Adrenal gland (tissue), 5 donors: ENCODE measurements at regions not wholly inside any gene's neighbourhood (a gene's known extent, or its start where the extent isn't known, plus 50 kb on each side); places are given as distances from the start of the nearest gene placed in this dataset.

ENCODE experiments used
- POLR2A ChIP-seq, 2 donors: fragments of 450-650 bp; IDR thresholded peaks; one replicate each; pipeline ENCODE4 v1.6.1; 2017; ENCODE audit warnings: antibody characterized with exemption in 2 of 2, mild to moderate bottlenecking in 2 of 2, moderate library complexity in 1 of 2
- TF ChIP-seq, protein P1 (sequence below), 6 experiments: fragments of 450-650 bp in 4 of 6; fragments of 200-600 bp in 2 of 6; sonication (generic) in 1 of 6; IDR thresholded peaks; 1 replicate in 5 of 6; 2 replicates in 1 of 6; pipeline versions ENCODE4 v1.5.1 to v1.8.0; 2016 to 2021; ENCODE audit warnings: antibody characterized with exemption in 6 of 6, mild to moderate bottlenecking in 2 of 6, moderate library complexity in 1 of 6
- donor health status: DM: no; HTN: no; CAD: no.

DNA sequence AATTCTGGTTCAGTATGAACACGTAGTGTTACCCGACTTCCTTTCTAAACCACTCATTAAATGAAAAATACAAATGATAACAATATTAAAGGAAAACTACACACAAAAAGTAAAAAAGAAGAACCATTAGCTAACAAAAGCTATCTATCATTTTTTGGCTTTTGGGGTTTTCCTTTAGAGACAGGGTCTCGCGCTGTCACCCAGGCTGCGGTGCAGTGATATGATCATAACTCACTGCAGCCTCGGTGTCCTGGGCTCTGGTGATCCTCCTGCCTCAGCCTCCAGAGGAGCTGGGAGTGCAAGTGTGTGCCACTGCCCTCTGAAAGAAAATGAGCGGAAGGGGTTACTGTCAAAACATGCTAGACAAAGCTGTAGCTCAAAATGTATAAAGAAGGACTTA is 238.2 kb upstream of the AVPR1A start:
- TF ChIP-seq, protein P1, sequence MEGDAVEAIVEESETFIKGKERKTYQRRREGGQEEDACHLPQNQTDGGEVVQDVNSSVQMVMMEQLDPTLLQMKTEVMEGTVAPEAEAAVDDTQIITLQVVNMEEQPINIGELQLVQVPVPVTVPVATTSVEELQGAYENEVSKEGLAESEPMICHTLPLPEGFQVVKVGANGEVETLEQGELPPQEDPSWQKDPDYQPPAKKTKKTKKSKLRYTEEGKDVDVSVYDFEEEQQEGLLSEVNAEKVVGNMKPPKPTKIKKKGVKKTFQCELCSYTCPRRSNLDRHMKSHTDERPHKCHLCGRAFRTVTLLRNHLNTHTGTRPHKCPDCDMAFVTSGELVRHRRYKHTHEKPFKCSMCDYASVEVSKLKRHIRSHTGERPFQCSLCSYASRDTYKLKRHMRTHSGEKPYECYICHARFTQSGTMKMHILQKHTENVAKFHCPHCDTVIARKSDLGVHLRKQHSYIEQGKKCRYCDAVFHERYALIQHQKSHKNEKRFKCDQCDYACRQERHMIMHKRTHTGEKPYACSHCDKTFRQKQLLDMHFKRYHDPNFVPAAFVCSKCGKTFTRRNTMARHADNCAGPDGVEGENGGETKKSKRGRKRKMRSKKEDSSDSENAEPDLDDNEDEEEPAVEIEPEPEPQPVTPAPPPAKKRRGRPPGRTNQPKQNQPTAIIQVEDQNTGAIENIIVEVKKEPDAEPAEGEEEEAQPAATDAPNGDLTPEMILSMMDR (IDR thresholded peaks at IDR 0.05) = no peak
- no peak for TF ChIP-seq POLR2A (IDR thresholded peaks at IDR 0.05)
